COLO668 (cell line): ENCODE measurements at regions not wholly inside any gene's neighbourhood (a gene's known extent, or its start where the extent isn't known, plus 50 kb on each side); places are given as distances from the start of the nearest gene placed in this dataset.
"Not testable (repeated sequence)": the region's sequence is repeated elsewhere in the genome, so short reads cannot be mapped to it uniquely, and the experiment has no call there.

Experiments
- DNase-seq: peaks from one replicate; lab custom pipeline; 2025; ENCODE audit not compliant: unreplicated experiment; lab: John Stamatoyannopoulos, UW

DNA sequence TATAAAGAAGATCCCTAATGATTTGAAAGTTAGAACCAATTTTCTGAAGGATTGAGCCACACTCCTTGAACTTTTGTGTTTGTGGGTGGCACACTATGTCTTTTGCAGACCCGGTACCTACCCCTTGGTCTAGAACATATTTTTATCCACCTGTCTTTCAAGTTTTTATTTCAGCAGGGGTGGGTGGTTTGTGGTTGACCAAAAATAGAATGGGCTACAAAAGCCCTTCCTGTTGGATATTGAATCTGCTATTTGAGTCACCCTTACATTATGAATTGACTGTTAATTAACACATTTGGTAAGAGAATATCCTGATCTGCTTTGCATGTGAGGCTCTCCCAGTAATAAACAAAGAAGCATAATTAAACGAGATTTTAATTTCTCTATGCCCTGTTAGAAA, 401.2 kb downstream of the POTEH start:
- DNase-seq, result not testable (repeated sequence)

DNA sequence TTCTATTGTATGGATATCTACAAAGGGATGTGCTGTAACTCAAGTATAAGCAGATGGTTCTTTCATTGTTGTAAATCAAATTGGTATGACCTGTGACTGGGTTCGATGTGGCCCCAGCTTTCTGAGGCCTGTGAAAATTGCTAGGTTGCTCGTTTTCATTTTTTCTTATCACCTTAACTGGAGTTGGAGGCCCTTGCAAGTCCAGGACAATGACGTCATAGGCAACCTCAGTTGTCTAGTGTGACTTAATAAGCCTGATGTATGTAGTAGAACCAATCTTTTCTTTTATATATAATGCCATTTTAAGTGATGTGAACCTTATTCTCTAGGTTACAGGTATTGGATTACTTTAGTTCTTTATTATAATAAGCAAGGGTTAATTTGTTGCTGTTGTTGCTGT, 415.3 kb downstream of the POTEH start:
- not testable (repeated sequence) for DNase-seq

- DNase-seq, result not testable (repeated sequence)
Measured at GRCh38 chr22:16131456-16131855, 441.6 kb downstream of the POTEH start.

DNA sequence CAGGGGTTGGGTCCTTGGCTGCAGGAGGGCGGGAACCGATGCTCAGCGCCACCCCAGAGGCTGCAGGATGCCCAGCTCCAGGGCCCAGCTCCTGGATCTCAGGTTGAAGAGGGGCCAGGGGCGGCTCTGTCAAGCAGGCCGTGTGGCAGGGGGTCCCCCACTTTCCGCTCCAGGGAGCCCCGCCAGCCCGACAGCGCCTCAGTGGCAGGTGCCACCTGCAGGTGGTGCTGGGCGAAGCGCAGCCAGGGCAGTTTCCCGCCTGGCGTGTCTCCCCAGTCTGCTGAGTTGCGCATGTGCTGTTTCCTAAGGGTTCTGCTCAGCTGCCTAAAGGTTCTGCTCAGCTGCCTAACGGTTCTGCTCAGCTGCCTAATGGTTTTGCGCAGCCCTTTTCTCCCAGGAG, 442.1 kb downstream of the POTEH start:
- no peak for DNase-seq

DNA sequence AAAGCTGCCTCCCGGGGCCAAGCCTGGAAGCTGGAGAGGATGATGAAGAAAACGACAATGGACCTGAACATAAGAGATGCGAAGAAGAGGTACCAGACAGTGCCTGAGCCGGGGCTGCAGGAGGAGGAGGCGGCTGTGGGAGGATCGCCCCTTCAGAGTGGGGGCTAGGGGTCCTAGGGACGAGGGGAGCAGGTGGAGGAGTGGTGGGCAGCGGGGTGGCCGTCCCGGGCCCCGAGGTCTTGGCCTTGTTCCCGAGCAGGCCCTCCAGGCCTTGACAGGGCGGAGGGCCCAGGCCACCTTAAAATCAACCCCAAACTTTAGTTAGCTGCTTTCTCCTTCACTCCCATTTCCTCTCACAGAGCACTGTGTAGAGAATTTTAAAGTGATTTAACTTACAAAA, 442.8 kb downstream of the POTEH start:
- DNase-seq, result not testable (repeated sequence)

GRCh38 chr22:16146101-16146500, 446.5 kb downstream of the CCT8L2 start:
- DNase-seq, result not testable (repeated sequence)

DNA sequence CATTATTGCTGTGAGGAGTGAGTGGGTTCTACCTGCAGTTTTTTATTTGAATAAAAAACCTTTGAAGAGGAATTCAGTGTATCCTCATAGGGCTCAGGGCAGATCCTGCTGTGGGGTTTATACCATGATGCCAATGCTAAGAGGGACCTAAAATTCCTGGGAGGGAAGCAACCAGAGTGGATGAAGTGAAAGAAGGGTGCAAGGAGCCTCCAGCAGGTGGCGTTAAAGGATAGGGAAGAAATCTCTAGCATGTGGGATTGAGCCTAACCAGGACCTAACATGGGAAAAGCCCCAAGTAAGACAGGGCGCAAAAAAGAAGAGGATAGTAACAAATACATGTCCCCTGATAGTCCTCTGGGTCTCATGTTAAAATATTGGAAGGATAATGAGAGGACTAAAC, 445.7 kb downstream of the CCT8L2 start:
- DNase-seq, result peak; percentile 11

- not testable (repeated sequence) for DNase-seq
Measured at GRCh38 chr22:16177287-16177686, 415.3 kb downstream of the CCT8L2 start.

DNA sequence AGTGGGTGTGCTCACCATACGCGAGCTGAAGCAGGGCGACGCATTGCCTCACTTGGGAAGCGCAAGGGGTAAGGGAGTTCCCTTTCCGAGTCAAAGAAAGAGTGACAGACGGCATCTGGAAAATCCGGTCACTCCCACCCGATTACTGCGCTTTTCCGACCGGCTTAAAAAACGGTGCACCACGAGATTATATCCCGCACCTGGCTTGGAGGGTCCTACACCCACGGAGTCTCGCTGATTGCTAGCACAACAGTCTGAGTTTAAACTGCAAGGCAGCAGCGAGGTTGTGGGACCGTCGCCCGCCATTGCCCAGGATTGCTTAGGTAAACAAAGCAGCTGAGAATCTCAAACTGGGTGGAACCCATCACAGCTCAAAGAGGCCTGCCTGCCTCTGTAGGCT, 408.7 kb downstream of the CCT8L2 start:
- not testable (repeated sequence) for DNase-seq
